Endothelial cell of umbilical vein (primary cell): ENCODE measurements at regions not wholly inside any gene's neighbourhood (a gene's known extent, or its start where the extent isn't known, plus 50 kb on each side); places are given as distances from the start of the nearest gene placed in this dataset.
A peak's percentile ranks its signal among the peaks of the same experiment; 100 is the strongest.

Experiments used
- BruUV-seq: library from RNA; stranded (reverse); fragments of 400-500 nt; replicated peaks from 2 replicates; lab custom pipeline; 2021; lab: Mats Ljungman, UMichigan
- CTCF ChIA-PET: fragments of 300-600, 350-600 bp; sonication (Branson Sonifier 250); formaldehyde crosslinking; loops from one replicate; lab custom pipeline; 2021; ENCODE audit warnings: antibody characterized with exemption, inconsistent platforms; lab: Charles Lee
- POLR2A ChIA-PET: fragments of 300-600, 350-600 bp; sonication (Branson Sonifier 250); formaldehyde crosslinking; loops from one replicate; lab custom pipeline; 2021; ENCODE audit warnings: antibody characterized with exemption, inconsistent platforms; lab: Charles Lee
- DNase-seq: peaks from one replicate; pipeline ENCODE4 v3.0.0-alpha.2; 2011; ENCODE audit warnings: low read depth, low spot score
- FAIRE-seq: peaks from 2 replicates; lab custom pipeline; 2011; peaks lifted over from hg19 to GRCh38; lab: Jason Lieb, UNC
- H2AFZ ChIP-seq: 2 replicates; pipeline ENCODE4 v1.6.0; 2012; ENCODE audit warnings: low read depth, low read length, control low read depth, inconsistent platforms
- H3K27ac ChIP-seq: 2 replicates; pipeline ENCODE4 v1.5.1; 2011; ENCODE audit warnings: low read depth, mild to moderate bottlenecking, control low read depth, low read length, moderate library complexity; ENCODE audit not compliant: insufficient read depth
- H3K27me3 ChIP-seq, 2 experiments: 2 replicates each; pipeline versions ENCODE4 v1.6.0 to v1.6.1; 2011; ENCODE audit warnings: low read length in 2 of 2, mixed read lengths in 1 of 2; ENCODE audit not compliant: control insufficient read depth in 2 of 2, insufficient read depth in 2 of 2
- H3K36me3 ChIP-seq, 2 experiments: 2 replicates in 1 of 2; 3 replicates in 1 of 2; pipeline ENCODE4 v1.5.1; 2011; ENCODE audit warnings: low read length in 2 of 2, mild to moderate bottlenecking in 1 of 2, moderate library complexity in 1 of 2; ENCODE audit not compliant: control insufficient read depth in 2 of 2, insufficient read depth in 2 of 2; ENCODE audit errors: extremely low read depth in 1 of 2
- H3K4me1 ChIP-seq: 3 replicates; pipeline ENCODE4 v1.5.1; 2011; ENCODE audit warnings: mild to moderate bottlenecking, low read length; ENCODE audit not compliant: control insufficient read depth, insufficient read depth; ENCODE audit errors: extremely low read depth
- H3K4me2 ChIP-seq: 2 replicates; pipeline ENCODE4 v1.6.1; 2011; ENCODE audit warnings: low read length, control low read depth, mixed read lengths; ENCODE audit not compliant: insufficient read depth
- H3K4me3 ChIP-seq, 3 experiments: fragments of 200-600 bp in 1 of 3; sonication (generic), shearing (Covaris generic) in 1 of 3; replicated peaks in 1 of 3; 2 replicates each; pipeline ENCODE4 v1.5.1; 2011 to 2016; ENCODE audit warnings: control low read depth in 3 of 3, low read length in 3 of 3, mild to moderate bottlenecking in 2 of 3, inconsistent platforms in 1 of 3, low read depth in 1 of 3, moderate library complexity in 1 of 3; ENCODE audit not compliant: insufficient read depth in 1 of 3
- H3K79me2 ChIP-seq: 2 replicates; pipeline ENCODE4 v1.6.0; 2012; ENCODE audit warnings: low read length, inconsistent platforms; ENCODE audit not compliant: control insufficient read depth, insufficient read depth
- H3K9ac ChIP-seq: replicated peaks from 2 replicates; pipeline ENCODE3; 2011; ENCODE audit warnings: low read length, control low read depth; ENCODE audit not compliant: insufficient read depth; ENCODE audit errors: extremely low read depth
- H3K9me1 ChIP-seq: replicated peaks from 3 replicates; pipeline ENCODE4 v1.6.0; 2011; ENCODE audit warnings: mild to moderate bottlenecking, low read length; ENCODE audit not compliant: control insufficient read depth, insufficient read depth; ENCODE audit errors: extremely low read depth
- H3K9me3 ChIP-seq: replicated peaks from 2 replicates; pipeline ENCODE4 v1.5.1; 2012; ENCODE audit warnings: low read length, inconsistent platforms; ENCODE audit not compliant: control insufficient read depth, insufficient read depth
- H4K20me1 ChIP-seq: replicated peaks from 2 replicates; pipeline ENCODE3; 2011; ENCODE audit warnings: mild to moderate bottlenecking, low read length; ENCODE audit not compliant: control insufficient read depth, insufficient read depth; ENCODE audit errors: extremely low read depth
- CTCF ChIP-seq, 2 donors: IDR thresholded peaks; 1 replicate in 1 of 2; 2 replicates in 1 of 2; pipeline ENCODE4 v1.5.1; 2011; ENCODE audit warnings: low read length in 2 of 2, mild to moderate bottlenecking in 2 of 2, moderate library complexity in 2 of 2, control low read depth in 1 of 2, inconsistent platforms in 1 of 2, low read depth in 1 of 2; ENCODE audit not compliant: insufficient read depth in 1 of 2; ENCODE audit errors: extremely low read depth in 1 of 2
- EZH2 ChIP-seq: IDR thresholded peaks from 2 replicates; pipeline ENCODE4 v1.6.1; 2012; ENCODE audit warnings: borderline replicate concordance, low read depth, mild to moderate bottlenecking, moderate library complexity, low read length, inconsistent platforms; ENCODE audit not compliant: severe bottlenecking
- FOS ChIP-seq: IDR thresholded peaks from 2 replicates; pipeline ENCODE4 v1.6.1; 2011; ENCODE audit warnings: mild to moderate bottlenecking, low read length, moderate library complexity, borderline replicate concordance; ENCODE audit not compliant: insufficient read depth
- GATA2 ChIP-seq: IDR thresholded peaks from 2 replicates; pipeline ENCODE4 v1.7.0; 2011; ENCODE audit warnings: low read depth, mild to moderate bottlenecking, moderate library complexity, mixed read lengths, low read length; ENCODE audit not compliant: insufficient read length, insufficient read depth
- JUN ChIP-seq: IDR thresholded peaks from 2 replicates; pipeline ENCODE4 v1.6.1; 2011; ENCODE audit warnings: borderline replicate concordance, low read depth; ENCODE audit not compliant: insufficient read length, insufficient read depth
- MAX ChIP-seq: IDR thresholded peaks from 2 replicates; pipeline ENCODE4 v1.6.1; 2011; ENCODE audit not compliant: insufficient read depth, insufficient read length
- MYC ChIP-seq: IDR thresholded peaks from one replicate; pipeline ENCODE4 v1.6.1; 2011; ENCODE audit warnings: mild to moderate bottlenecking, low read depth, low read length
- POLR2A ChIP-seq: IDR thresholded peaks from 2 replicates; pipeline ENCODE4 v1.6.1; 2012; ENCODE audit warnings: low read depth, mild to moderate bottlenecking, control low read depth, low read length
- POLR2AphosphoS5 ChIP-seq: IDR thresholded peaks from 2 replicates; pipeline ENCODE4 v1.6.1; 2012; ENCODE audit warnings: low read depth, mild to moderate bottlenecking, control low read depth, low read length, moderate library complexity; ENCODE audit not compliant: insufficient read depth
- dilution Hi-C: fragments of 300-500 bp; cut with MboI; formaldehyde crosslinking; loops from one replicate; pipeline ENCODE4 v1.15.0; 2019; ENCODE audit warnings: low sequenced_read_pairs; ENCODE audit not compliant: extremely low pct_ligation_motif_present
- intact Hi-C: fragments of 100-400 bp; cut with micrococcal nuclease; formaldehyde crosslinking; loops from one replicate; pipeline ENCODE4 v1.10.0; 2022

- Histone ChIP-seq H4K20me1 (no peaks in the 10 kb centered on the region), H3K4me1 (peaks cover 13% of the 10 kb centered on the region), H3K9me3 (no peaks in the 10 kb centered on the region), H3K27ac (no peak overlapping the region), H3K79me2 (no peaks in the 10 kb centered on the region), H3K36me3 (no peaks in the 10 kb centered on the region), H3K4me2 (no peak overlapping the region), H3K4me3 (no peak overlapping the region), H3K9me1 (no peaks in the 10 kb centered on the region), H3K27me3 (no peaks in the 10 kb centered on the region), H3K9ac (no peak overlapping the region), H2AFZ (peak overlapping the region; percentile 31)
- POLR2A ChIA-PET: no interaction called here
- intact Hi-C loops (no loop called here), dilution Hi-C loops (no loop called here)
- no TSS peak for BruUV-seq
- DNase-seq (peak; percentile 61), FAIRE-seq (peak; percentile 53)
- CTCF ChIA-PET: interaction anchor here (1.1 to 1.2 kb wide), 2 partner anchors 8 to 10 kb away, joined by 3 to 4 read pairs; no protein-coding TSS in a partner anchor
- TF ChIP-seq GATA2 (peak; percentile 11), POLR2A (no peak)
These were observed 82.8 kb upstream of the TNIK start for GRCh38 chr3:171542976-171543375.

GRCh38 chr3:171541647-171542046 lies 81.4 kb upstream of the TNIK start:
- TF ChIP-seq POLR2A: no peak
- TF ChIP-seq GATA2: no peak
- TF ChIP-seq FOS: no peak
- no peak for TF ChIP-seq JUN
- TF ChIP-seq MYC: no peak
- no peak for TF ChIP-seq CTCF (IDR thresholded peaks at IDR 0.05; ENCODE audit: extremely low read depth in 1 of 2, insufficient read depth in 1 of 2, low read depth in 1 of 2, low read length in 2 of 2)
- TF ChIP-seq EZH2: no peak
- no peak for TF ChIP-seq MAX
- no peak for TF ChIP-seq POLR2AphosphoS5
- dilution Hi-C loops: no loop called here

More at GRCh38 chr3:171541647-171542046, 81.4 kb upstream of the TNIK start:
- H3K4me3 ChIP-seq: no peak overlapping the region
- no peaks in the 10 kb centered on the region for H3K36me3 ChIP-seq
- no peak overlapping the region for H3K4me2 ChIP-seq
- H3K9me1 ChIP-seq: no peaks in the 10 kb centered on the region
- CTCF ChIA-PET: no interaction called here
- intact Hi-C loops: no loop called here
- no peak for FAIRE-seq
- H3K9me3 ChIP-seq: no peaks in the 10 kb centered on the region
- no peaks in the 10 kb centered on the region for H4K20me1 ChIP-seq
- DNase-seq: no peak
- no peaks in the 10 kb centered on the region for H3K79me2 ChIP-seq
- no peak overlapping the region for H2AFZ ChIP-seq
- no peak overlapping the region for H3K27ac ChIP-seq
- no peak overlapping the region for H3K9ac ChIP-seq
- POLR2A ChIA-PET: no interaction called here
- H3K4me1 ChIP-seq: peaks cover 13% of the 10 kb centered on the region
- no peaks in the 10 kb centered on the region for H3K27me3 ChIP-seq
- BruUV-seq: no TSS peak
